Kidney epithelial cell (primary cell): ENCODE measurements at regions not wholly inside any gene's neighbourhood (a gene's known extent, or its start where the extent isn't known, plus 50 kb on each side); places are given as distances from the start of the nearest gene placed in this dataset.

ENCODE experiments used
- DNase-seq: peaks from one replicate; pipeline ENCODE4 v3.0.0-alpha.2; 2010; ENCODE audit warnings: low read depth
- H3K27me3 ChIP-seq: 2 replicates; pipeline ENCODE4 v1.6.0; 2011; ENCODE audit warnings: low read length; ENCODE audit not compliant: control insufficient read depth, insufficient read depth
- H3K36me3 ChIP-seq: 2 replicates; pipeline ENCODE4 v1.5.1; 2011; ENCODE audit warnings: low read length; ENCODE audit not compliant: control insufficient read depth, insufficient read depth
- H3K4me3 ChIP-seq: 2 replicates; pipeline ENCODE4 v1.5.1; 2011; ENCODE audit warnings: low read depth, mild to moderate bottlenecking, control low read depth, low read length
- CTCF ChIP-seq: IDR thresholded peaks from 2 replicates; pipeline ENCODE4 v1.5.1; 2011; ENCODE audit warnings: mild to moderate bottlenecking, moderate library complexity, low read length, control low read depth, inconsistent platforms; ENCODE audit not compliant: insufficient read depth, poor library complexity, severe bottlenecking

- DNase-seq, result no peak
- H3K27me3 ChIP-seq, result no peaks in the 10 kb centered on the region
- no peaks in the 10 kb centered on the region for H3K36me3 ChIP-seq
- no peak overlapping the region for H3K4me3 ChIP-seq
- TF ChIP-seq CTCF, result no peak
These were observed 209.3 kb upstream of the CST7 start for GRCh38 chr20:24739746-24740145.

- H3K4me3 ChIP-seq, result no peak overlapping the region
- DNase-seq, result no peak
- TF ChIP-seq CTCF, result no peak
- no peaks in the 10 kb centered on the region for H3K27me3 ChIP-seq
- no peaks in the 10 kb centered on the region for H3K36me3 ChIP-seq
These were observed 207.5 kb upstream of the CST7 start for GRCh38 chr20:24741493-24742072.

GRCh38 chr20:24742436-24742835, 206.6 kb upstream of the CST7 start:
- Histone ChIP-seq H3K4me3 (no peak overlapping the region), H3K36me3 (no peaks in the 10 kb centered on the region), H3K27me3 (no peaks in the 10 kb centered on the region)
- no peak for DNase-seq
- no peak for TF ChIP-seq CTCF

- DNase-seq, result no peak
- Histone ChIP-seq H3K36me3 (no peaks in the 10 kb centered on the region), H3K27me3 (no peaks in the 10 kb centered on the region), H3K4me3 (no peak overlapping the region)
- no peak for TF ChIP-seq CTCF
These were observed 206.1 kb upstream of the CST7 start for GRCh38 chr20:24742989-24743388.

- Histone ChIP-seq H3K27me3 (no peaks in the 10 kb centered on the region), H3K4me3 (no peak overlapping the region), H3K36me3 (no peaks in the 10 kb centered on the region)
- no peak for TF ChIP-seq CTCF
- no peak for DNase-seq
These were observed 205.4 kb upstream of the CST7 start for GRCh38 chr20:24743641-24744040.

GRCh38 chr20:24744747-24745146, 204.3 kb upstream of the CST7 start:
- no peak for TF ChIP-seq CTCF
- no peaks in the 10 kb centered on the region for H3K27me3 ChIP-seq
- H3K36me3 ChIP-seq, result no peaks in the 10 kb centered on the region
- no peak for DNase-seq
- no peak overlapping the region for H3K4me3 ChIP-seq
